ENCODE measurements at regions not wholly inside any gene's neighbourhood (a gene's known extent, or its start where the extent isn't known, plus 50 kb on each side); places are given as distances from the start of the nearest gene placed in this dataset.

GRCh38 chr18:25962919-25963318 is 127.5 kb downstream of the SS18 start:
- intact Hi-C loops (cut with DNase I) = no loop called here
- no peak for DNase-seq (ENCODE audit: low spot score)

DNA sequence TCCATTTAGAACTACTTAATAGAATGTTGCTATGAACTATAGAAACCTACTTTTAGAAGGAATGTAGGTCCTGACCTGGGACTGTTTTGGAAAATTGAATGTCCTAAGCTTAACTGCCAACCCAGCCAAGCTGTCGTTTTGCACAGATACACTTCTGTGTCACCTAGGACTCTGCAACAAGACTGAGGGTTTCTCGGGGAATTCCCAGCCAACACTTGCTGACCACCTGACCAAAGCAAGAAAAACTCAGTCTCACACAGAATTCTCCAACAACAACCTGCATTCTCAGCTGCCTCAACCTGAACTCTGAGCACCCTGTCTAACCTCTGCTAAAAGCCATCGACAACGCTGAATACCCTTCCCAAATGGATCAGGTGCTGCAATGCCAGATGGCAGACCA is 128.2 kb downstream of the SS18 start:
- intact Hi-C loops (cut with DNase I) = no loop called here
- no peak for DNase-seq (ENCODE audit: low spot score)

GRCh38 chr18:25957017-25957416 is 133.4 kb downstream of the SS18 start:
- DNase-seq (ENCODE audit: low spot score) = no peak
- intact Hi-C loops (cut with DNase I) = no loop called here

- intact Hi-C loops (cut with DNase I) = no loop called here
- no peak for DNase-seq (ENCODE audit: low spot score)
Measured at GRCh38 chr18:25953111-25953510, 137.3 kb downstream of the SS18 start.

- DNase-seq (ENCODE audit: low spot score) = no peak
- intact Hi-C loops (cut with DNase I) = no loop called here
Measured at GRCh38 chr18:25950321-25950720, 140.1 kb downstream of the SS18 start.

DNA sequence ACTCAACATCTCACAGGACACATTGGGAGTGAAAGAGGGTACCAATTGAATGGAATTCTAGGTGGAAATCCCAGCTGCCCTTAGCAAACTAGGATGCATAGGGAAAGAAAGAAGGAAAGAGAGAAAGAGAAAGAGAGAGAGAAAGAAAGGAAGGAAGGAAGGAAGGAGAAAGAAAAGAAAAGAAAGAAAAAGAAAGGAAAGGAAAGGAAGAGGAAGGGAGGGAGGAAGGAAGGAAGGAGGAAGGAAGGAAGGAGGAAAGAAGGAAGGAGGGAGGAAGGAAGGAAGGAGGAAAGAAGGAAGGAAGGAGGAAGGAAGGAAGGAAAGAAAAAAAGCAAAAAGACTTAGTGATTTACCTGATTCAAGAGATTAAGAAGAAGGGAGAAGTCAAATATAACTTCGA is 143.9 kb downstream of the SS18 start:
- DNase-seq (ENCODE audit: low spot score) = no peak
- intact Hi-C loops (cut with DNase I) = no loop called here

DNA sequence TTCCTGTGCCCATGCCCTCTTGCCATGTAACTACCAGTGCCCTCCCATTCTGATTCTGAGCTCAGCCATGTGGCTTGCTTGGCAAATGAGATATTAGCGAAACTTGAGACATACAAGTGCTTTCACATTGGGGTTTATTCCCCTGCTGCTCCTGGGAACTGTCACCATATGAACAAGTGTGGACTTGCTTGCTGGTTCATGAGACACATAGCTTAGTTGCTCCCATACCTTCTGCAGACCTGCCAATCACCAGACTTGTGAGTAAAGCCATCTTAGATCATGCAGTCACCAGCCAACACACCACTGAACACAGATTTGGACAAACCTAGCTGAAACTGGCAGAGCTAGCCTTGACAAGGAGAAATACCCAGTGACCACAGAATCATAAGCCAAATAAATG is 155.1 kb downstream of the SS18 start:
- DNase-seq (ENCODE audit: low spot score) = no peak
- intact Hi-C loops (cut with DNase I) = no loop called here

- intact Hi-C loops (cut with DNase I) = no loop called here
- no peak for DNase-seq (ENCODE audit: low spot score)
Measured at GRCh38 chr18:25931126-25931525, 159.3 kb downstream of the SS18 start.

DNA sequence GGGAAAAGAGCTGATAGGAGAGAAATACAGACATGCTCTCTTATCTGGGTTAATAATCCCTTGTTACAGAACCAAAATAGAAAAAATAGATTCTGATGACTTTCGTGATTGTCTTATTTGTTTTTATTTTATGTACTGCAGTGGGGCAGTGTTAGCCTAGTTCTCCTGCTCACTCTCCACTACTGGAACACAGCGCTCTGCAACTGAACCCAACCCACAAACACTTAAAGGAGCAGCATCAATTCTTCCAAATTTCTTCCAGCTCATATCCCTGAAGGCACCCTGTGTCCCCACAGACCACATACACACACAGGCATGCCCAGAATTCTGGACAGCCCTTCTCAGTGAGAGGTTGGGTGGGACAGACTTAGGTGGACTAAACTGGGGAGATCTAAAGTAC is 160.6 kb downstream of the SS18 start:
- intact Hi-C loops (cut with DNase I) = no loop called here
- no peak for DNase-seq (ENCODE audit: low spot score)

GRCh38 chr18:25927830-25928229 is 162.6 kb downstream of the SS18 start:
- intact Hi-C loops (cut with DNase I) = no loop called here

DNA sequence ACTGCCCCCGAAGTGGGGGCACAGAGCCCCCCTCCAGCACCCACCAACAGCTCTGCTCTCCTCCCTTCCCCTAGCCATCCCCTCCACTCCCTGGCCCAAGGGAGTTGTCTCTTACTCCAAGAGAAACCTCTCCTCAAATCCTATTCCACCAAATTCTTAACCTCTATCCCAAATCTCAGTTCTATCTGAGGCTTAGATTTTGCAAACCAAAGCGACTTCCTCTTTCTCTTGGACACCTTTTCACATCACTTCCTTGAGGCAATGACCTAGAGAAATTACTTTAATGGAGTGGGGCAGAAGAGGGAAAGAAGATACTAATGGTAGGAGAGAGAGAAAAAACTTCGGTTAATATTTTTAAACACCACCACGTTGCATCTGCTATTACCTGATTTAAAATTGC is 167.2 kb downstream of the SS18 start:
- DNase-seq (ENCODE audit: low spot score) = no peak
- intact Hi-C loops (cut with DNase I) = no loop called here

More at GRCh38 chr18:25927830-25928229, 162.6 kb downstream of the SS18 start:
- DNase-seq (ENCODE audit: low spot score) = no peak

DNA sequence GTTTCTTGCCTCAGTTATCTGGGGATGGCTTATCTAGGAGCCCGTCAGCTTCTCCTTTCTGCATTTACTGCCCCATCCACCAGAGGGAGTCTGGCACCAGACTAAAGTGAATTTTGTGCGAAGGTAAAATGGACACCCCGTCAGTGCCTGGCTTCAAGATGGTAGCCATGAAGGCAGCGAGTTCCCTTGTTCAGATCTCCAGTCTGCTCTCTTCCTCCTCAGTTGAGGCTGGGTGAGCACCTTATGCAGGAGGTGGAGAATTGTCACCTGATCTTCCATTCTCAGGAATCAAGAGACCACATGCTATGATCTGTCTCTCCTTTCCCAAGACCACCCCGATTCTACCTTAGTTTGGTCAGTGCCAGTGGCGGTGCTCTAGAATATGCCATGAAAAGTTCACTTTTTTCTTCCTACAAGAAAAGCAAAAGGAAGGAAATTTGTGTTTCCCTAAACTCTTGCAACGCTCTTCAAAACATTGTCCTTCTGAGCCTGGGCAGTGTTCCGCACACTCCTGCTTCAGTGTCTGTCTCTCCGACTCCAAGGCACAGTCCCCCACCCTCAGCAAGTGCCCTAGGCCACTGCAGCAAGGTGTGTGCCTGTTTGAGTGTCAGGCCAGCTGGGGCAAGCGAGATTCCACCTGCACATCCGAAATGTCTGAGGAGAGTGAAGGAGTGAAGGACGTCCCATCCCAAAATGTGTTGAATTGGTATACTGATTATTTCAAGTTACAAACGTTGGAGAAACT is 168.6 kb downstream of the SS18 start:
- intact Hi-C loops (cut with DNase I) = no loop called here
- DNase-seq (ENCODE audit: low spot score) = no peak

GRCh38 chr18:25915907-25916306 is 174.5 kb downstream of the SS18 start:
- intact Hi-C loops (cut with DNase I) = no loop called here

DNA sequence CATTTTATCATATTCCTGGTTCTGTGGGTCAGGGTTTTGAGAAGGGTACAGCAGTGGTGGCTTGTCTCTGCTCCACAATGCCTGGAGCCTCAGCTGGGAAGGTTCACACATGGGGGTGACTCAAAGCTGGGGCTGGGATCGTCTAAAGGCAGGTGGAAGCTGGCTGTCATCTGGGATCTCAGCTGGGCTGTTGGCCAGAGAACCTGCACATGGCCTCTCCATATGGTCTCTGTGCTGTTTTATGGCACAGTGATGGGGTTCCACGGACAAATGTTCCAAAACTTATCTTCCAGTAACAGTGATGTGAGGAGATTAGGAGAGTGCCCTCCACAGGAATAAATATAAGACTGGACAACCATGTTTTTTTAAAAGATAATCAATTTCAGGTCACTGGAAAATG is 191.4 kb downstream of the SS18 start:
- DNase-seq (ENCODE audit: low spot score) = no peak
- intact Hi-C loops (cut with DNase I) = loop anchor here in 1 of 2 donors (10.0 kb wide), 1 partner anchor 1024 kb away; no protein-coding TSS in a partner anchor

More at GRCh38 chr18:25915907-25916306, 174.5 kb downstream of the SS18 start:
- DNase-seq (ENCODE audit: low spot score) = no peak

GRCh38 chr18:25896956-25897355 is 193.5 kb downstream of the SS18 start:
- DNase-seq (ENCODE audit: low spot score) = no peak
- intact Hi-C loops (cut with DNase I) = loop anchor here in 1 of 2 donors (10.0 kb wide), 1 partner anchor 1022 kb away; no protein-coding TSS in a partner anchor

DNA sequence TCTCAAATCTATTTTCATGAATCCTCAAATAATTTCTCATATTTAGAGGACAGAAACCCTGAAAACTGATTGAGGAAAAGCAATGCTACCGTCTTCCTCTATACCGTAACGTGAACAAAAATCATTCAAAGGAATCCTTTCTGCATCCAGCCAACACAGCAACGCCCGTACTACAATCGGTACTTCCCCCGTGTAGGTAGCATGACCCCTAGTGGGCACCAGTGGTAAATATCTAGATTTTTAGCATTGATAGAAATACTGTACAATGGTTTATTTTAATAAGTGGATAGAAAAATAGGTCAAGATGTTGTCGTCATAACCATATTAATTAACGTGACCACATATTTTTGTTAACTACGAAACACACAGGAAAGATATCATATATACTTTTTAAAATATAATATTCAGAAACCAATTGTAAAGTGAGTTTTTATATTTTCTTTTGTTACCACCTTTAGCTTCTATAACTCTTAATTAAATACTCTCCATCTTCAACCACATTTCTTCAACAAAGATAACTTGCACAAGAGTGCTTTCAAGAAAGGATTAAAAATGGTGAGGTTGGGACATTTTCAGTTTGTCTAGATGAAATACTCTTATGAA is 194.1 kb downstream of the SS18 start:
- intact Hi-C loops (cut with DNase I) = loop anchor here in 1 of 2 donors (10.0 kb wide), 1 partner anchor 1021 kb away; no protein-coding TSS in a partner anchor
- DNase-seq (ENCODE audit: low spot score) = no peak

DNA sequence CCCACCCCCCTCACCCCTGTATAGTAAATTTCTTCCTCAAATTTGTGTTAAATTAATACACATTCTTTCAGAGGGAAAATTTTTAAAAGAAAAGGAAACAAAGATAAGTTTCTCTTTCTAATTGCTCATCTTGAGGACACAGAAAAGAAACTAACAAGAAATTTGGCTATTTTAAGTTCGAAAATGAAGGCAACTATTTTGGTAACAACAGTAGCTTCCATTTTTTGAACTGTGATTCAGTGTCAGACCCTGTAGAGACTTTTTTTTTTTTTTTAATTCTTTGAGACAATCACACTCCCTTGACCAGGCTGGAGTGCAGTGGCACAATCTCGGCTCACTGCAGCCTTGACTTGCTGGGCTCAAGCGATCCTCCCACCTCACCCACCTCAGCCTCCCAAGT is 194.9 kb downstream of the SS18 start:
- no peak for DNase-seq (ENCODE audit: low spot score)
- intact Hi-C loops (cut with DNase I) = loop anchor here in 1 of 2 donors (10.0 kb wide), 1 partner anchor 1021 kb away; no protein-coding TSS in a partner anchor

- DNase-seq (ENCODE audit: low spot score) = no peak
- intact Hi-C loops (cut with DNase I) = loop anchor here in 1 of 2 donors (5.0 kb wide), 1 partner anchor 49 kb away; no protein-coding TSS in a partner anchor
Measured at GRCh38 chr18:25886283-25886682, 204.1 kb downstream of the SS18 start.

- intact Hi-C loops (cut with DNase I) = no loop called here
Measured at GRCh38 chr18:25883091-25883490, 207.3 kb downstream of the SS18 start.

GRCh38 chr18:25881149-25881548 is 209.3 kb downstream of the SS18 start:
- no peak for DNase-seq (ENCODE audit: low spot score)
- intact Hi-C loops (cut with DNase I) = no loop called here

More at GRCh38 chr18:25883091-25883490, 207.3 kb downstream of the SS18 start:
- DNase-seq (ENCODE audit: low spot score) = no peak

GRCh38 chr18:25880441-25880840 is 210.0 kb downstream of the SS18 start:
- DNase-seq (ENCODE audit: low spot score) = no peak
- intact Hi-C loops (cut with DNase I) = no loop called here
